Aorta (tissue), 5 donors: ENCODE measurements at regions not wholly inside any gene's neighbourhood (a gene's known extent, or its start where the extent isn't known, plus 50 kb on each side); places are given as distances from the start of the nearest gene placed in this dataset.

Experiments used
- ATAC-seq: fragments of 200-7000 bp; cut with Tn5 transposase; one replicate; pipeline ENCODE4 v1.9.1; 2022; ENCODE audit warnings: moderate library complexity; ENCODE audit not compliant: low FRiP score
- DNase-seq, 2 donors: peaks; one replicate each; pipeline ENCODE4 v3.0.0-alpha.2; 2020
- H3K27ac ChIP-seq, 2 donors: one replicate each; pipeline ENCODE4 v1.5.1; 2013; ENCODE audit warnings: low read length in 2 of 2, mild to moderate bottlenecking in 2 of 2, moderate library complexity in 2 of 2, control low read depth in 1 of 2, inconsistent platforms in 1 of 2, low read depth in 1 of 2
- H3K27me3 ChIP-seq, 2 donors: one replicate each; pipeline ENCODE4 v1.6.1; 2013; ENCODE audit warnings: control low read depth in 1 of 2, low read length in 1 of 2, mild to moderate bottlenecking in 1 of 2, moderate library complexity in 1 of 2; ENCODE audit not compliant: insufficient read depth in 2 of 2, control insufficient read depth in 1 of 2
- H3K36me3 ChIP-seq, 2 donors: one replicate each; pipeline ENCODE4 v1.6.1; 2013; ENCODE audit warnings: control low read depth in 1 of 2, low read length in 1 of 2, mild to moderate bottlenecking in 1 of 2; ENCODE audit not compliant: insufficient read depth in 2 of 2, control insufficient read depth in 1 of 2
- H3K4me1 ChIP-seq, 2 donors: one replicate each; pipeline ENCODE4 v1.6.1; 2013; ENCODE audit warnings: low read length in 2 of 2, control low read depth in 1 of 2, mild to moderate bottlenecking in 1 of 2, moderate library complexity in 1 of 2; ENCODE audit not compliant: insufficient read depth in 2 of 2, control insufficient read depth in 1 of 2
- H3K4me3 ChIP-seq, 2 donors: one replicate each; pipeline ENCODE4 v1.5.1; 2013; ENCODE audit warnings: low read length in 2 of 2, control low read depth in 1 of 2, mild to moderate bottlenecking in 1 of 2
- H3K9me3 ChIP-seq: one replicate; pipeline ENCODE4 v1.6.1; 2013; ENCODE audit warnings: mild to moderate bottlenecking, low read length; ENCODE audit not compliant: control insufficient read depth
- WGBS, 2 donors: extraction: QIAGEN DNeasy Blood & Tissue Kit; methylation state at CpG; one replicate each; pipeline ENCODE4 v1.1.7; 2013; 5-methylcytosine and 5-hydroxymethylcytosine counted together
- intact Hi-C, 2 donors: fragments of 100-400 bp; cut with DNase I; formaldehyde crosslinking; loops; one replicate each; pipeline versions ENCODE4 v1.14.2 to v1.15.0; 2022
- donor health status: healthy with polysubstance abuse.
- donor health status: Bipolar disorder and iron deficiency.
- donor health status: DM: no; HTN: no; CAD: no.
- donor health status: DM: no; HTN: no; CAD: no.
- donor health status: DM: yes; HTN: yes; CAD: no.

GRCh38 chr2:66695226-66695735, 260.4 kb downstream of the MEIS1 start:
- Histone ChIP-seq H3K27ac (no peak overlapping the region), H3K4me1 (no peaks in the 10 kb centered on the region), H3K4me3 (no peak overlapping the region), H3K27me3 (no peaks in the 10 kb centered on the region), H3K36me3 (no peaks in the 10 kb centered on the region), H3K9me3 (no peaks in the 10 kb centered on the region)
- DNase-seq, result no peak
- 93 to 95% methylated on average over 4 of the region's 4 CpGs for WGBS, 2 donors
- ATAC-seq, result no peak
- intact Hi-C loops, result no loop called here

DNA sequence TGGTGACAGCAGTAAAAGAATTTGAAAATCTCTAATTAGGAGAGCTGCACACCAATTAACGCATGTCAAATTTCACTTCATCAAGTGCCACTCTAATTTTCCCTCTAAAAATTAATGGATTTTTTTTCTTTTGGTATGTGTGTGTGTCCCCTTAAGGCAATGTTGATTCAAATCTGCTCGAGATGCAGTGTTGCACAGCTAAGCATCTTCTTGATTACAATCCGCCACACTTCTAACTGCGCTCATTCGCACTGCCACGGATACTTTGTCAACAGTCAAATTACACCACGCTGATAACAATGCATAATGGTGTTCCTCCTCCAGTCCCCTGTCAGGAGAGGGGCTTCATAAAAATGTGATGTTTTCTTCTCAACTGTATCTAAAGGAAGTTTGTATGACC, 261.4 kb downstream of the MEIS1 start:
- Histone ChIP-seq H3K4me3 (no peak overlapping the region), H3K4me1 (no peaks in the 10 kb centered on the region), H3K27ac (no peak overlapping the region), H3K9me3 (no peaks in the 10 kb centered on the region), H3K36me3 (no peaks in the 10 kb centered on the region), H3K27me3 (no peaks in the 10 kb centered on the region)
- WGBS, 2 donors, result 86 to 90% methylated on average over 7 of the region's 7 CpGs
- ATAC-seq (peak; percentile 52), DNase-seq (no peak)
- intact Hi-C loops, result no loop called here

DNA sequence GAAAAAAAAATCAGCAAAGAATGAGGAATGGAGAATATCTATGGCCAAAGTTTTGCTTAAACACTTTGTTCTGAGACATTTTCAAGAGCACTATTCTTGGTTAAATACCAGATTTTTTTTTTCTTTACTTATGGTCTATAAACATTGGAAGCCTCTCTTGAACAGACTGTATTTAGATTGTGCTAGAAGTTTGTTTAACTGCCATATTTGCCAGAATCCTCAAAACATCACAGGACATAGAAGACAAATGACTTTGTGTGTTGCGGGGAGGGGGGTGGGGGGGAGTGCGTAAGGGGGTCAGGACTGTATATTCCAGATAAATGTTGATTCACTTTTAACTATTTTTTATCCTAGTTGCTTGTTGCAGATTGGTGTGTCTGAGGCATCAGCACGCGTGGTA, 262.0 kb downstream of the MEIS1 start:
- Histone ChIP-seq H3K4me3 (no peak overlapping the region), H3K4me1 (no peaks in the 10 kb centered on the region), H3K9me3 (no peaks in the 10 kb centered on the region), H3K36me3 (no peaks in the 10 kb centered on the region), H3K27me3 (no peaks in the 10 kb centered on the region), H3K27ac (no peak overlapping the region)
- no peak for ATAC-seq
- DNase-seq, result no peak
- WGBS, 2 donors, result 68 to 73% methylated on average over 4 of the region's 4 CpGs
- intact Hi-C loops, result no loop called here

GRCh38 chr2:66697366-66697765, 262.4 kb downstream of the MEIS1 start:
- Histone ChIP-seq H3K4me1 (no peaks in the 10 kb centered on the region), H3K9me3 (no peaks in the 10 kb centered on the region), H3K27me3 (no peaks in the 10 kb centered on the region), H3K27ac (no peak overlapping the region), H3K4me3 (no peak overlapping the region), H3K36me3 (no peaks in the 10 kb centered on the region)
- 77 to 80% methylated on average over 4 of the region's 4 CpGs for WGBS, 2 donors
- ATAC-seq (no peak), DNase-seq (no peak)
- intact Hi-C loops, result no loop called here

GRCh38 chr2:66698091-66698490, 263.2 kb downstream of the MEIS1 start:
- H3K27me3 ChIP-seq, result no peaks in the 10 kb centered on the region
- no peak overlapping the region for H3K27ac ChIP-seq
- no peaks in the 10 kb centered on the region for H3K4me1 ChIP-seq
- H3K9me3 ChIP-seq, result no peaks in the 10 kb centered on the region
- no peak overlapping the region for H3K4me3 ChIP-seq
- ATAC-seq, result no peak
- 79 to 94% methylated on average over 3 of the region's 3 CpGs for WGBS, 2 donors
- no peaks in the 10 kb centered on the region for H3K36me3 ChIP-seq
- DNase-seq, result no peak
- intact Hi-C loops, result no loop called here

DNA sequence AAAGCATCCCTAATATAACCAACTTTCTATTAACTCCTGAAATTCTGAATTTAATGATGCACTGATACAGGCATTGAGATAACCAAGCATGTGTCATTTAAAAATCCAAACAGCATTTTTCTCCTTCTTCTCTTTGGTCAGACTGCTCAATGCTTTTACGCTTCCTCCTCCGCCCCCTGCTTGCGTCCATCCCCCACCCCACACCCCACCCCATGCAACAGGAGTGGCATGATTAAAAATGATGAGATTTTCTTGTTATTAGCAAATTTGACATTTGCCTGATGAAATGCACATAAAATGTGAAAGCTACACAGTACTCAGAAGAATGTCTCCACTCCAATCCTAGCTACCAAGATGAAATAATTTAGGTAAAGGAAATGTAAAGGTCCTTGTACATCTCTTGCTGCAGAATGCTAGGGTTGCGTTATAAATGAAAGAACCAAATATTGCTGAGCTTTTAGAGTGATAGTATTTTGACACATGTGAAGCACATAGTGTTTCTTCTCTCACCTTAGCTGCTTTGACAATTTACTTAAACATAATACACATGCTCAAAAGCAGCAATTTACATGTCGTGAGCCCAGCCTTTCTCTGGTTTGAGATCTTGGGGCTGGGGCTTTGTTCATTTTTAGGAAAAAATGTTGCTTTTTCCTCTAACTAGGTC, 263.8 kb downstream of the MEIS1 start:
- no peak for DNase-seq
- no peak for ATAC-seq
- no peaks in the 10 kb centered on the region for H3K36me3 ChIP-seq
- no peaks in the 10 kb centered on the region for H3K4me1 ChIP-seq
- 85 to 97% methylated on average over 5 of the region's 5 CpGs for WGBS, 2 donors
- no peak overlapping the region for H3K27ac ChIP-seq
- no peaks in the 10 kb centered on the region for H3K9me3 ChIP-seq
- H3K4me3 ChIP-seq, result no peak overlapping the region
- intact Hi-C loops, result no loop called here
- no peaks in the 10 kb centered on the region for H3K27me3 ChIP-seq

DNA sequence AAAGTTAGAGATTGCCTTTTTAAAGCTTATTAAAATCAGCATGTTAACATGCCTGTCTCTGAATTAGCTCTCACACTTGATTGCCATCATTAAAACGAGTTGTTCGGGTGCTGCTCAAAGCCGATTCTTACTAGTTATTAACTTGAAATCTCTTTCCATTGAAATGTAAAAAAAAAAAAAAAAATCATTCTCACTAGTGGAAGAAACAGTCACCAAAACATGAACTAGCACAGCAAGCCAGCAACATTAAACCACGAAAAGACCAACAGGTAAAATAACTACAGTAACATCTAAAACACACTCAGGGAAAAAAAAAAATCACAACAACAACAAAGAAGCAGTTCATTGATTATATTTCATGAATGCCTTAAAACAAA, 264.5 kb downstream of the MEIS1 start:
- H3K36me3 ChIP-seq, result no peaks in the 10 kb centered on the region
- no peak overlapping the region for H3K4me3 ChIP-seq
- ATAC-seq (no peak), DNase-seq (no peak)
- no peaks in the 10 kb centered on the region for H3K9me3 ChIP-seq
- WGBS, 2 donors, result 94% methylated on average over 4 of the region's 4 CpGs
- no peak overlapping the region for H3K27ac ChIP-seq
- no peaks in the 10 kb centered on the region for H3K27me3 ChIP-seq
- H3K4me1 ChIP-seq, result no peaks in the 10 kb centered on the region
- intact Hi-C loops, result no loop called here

GRCh38 chr2:66699793-66700676, 265.1 kb downstream of the MEIS1 start:
- Histone ChIP-seq H3K36me3 (no peaks in the 10 kb centered on the region), H3K9me3 (no peaks in the 10 kb centered on the region), H3K4me1 (no peaks in the 10 kb centered on the region), H3K27me3 (no peaks in the 10 kb centered on the region), H3K4me3 (no peak overlapping the region), H3K27ac (no peak overlapping the region)
- intact Hi-C loops, result no loop called here
- ATAC-seq (no peak), DNase-seq (no peak)
- 92% methylated on average over 7 of the region's 7 CpGs for WGBS, 2 donors

GRCh38 chr2:66700677-66701066, 265.7 kb downstream of the MEIS1 start:
- no peaks in the 10 kb centered on the region for H3K36me3 ChIP-seq
- ATAC-seq, result no peak
- H3K4me1 ChIP-seq, result no peaks in the 10 kb centered on the region
- no peaks in the 10 kb centered on the region for H3K9me3 ChIP-seq
- WGBS, 2 donors, result 86 to 90% methylated on average over 3 of the region's 3 CpGs
- no peak overlapping the region for H3K4me3 ChIP-seq
- H3K27me3 ChIP-seq, result no peaks in the 10 kb centered on the region
- no peak for DNase-seq
- H3K27ac ChIP-seq, result no peak overlapping the region
- intact Hi-C loops, result no loop called here
